K562 (cell line): ENCODE measurements at regions not wholly inside any gene's neighbourhood (a gene's known extent, or its start where the extent isn't known, plus 50 kb on each side); places are given as distances from the start of the nearest gene placed in this dataset.

Experiments used
- ATAC-seq: fragments of 200-7000 bp; cut with Tn5 transposase; 3 replicates; pipeline ENCODE4 v1.9.1; 2020; ENCODE audit warnings: moderate library complexity
- BruUV-seq: library from RNA; stranded (reverse); fragments of 400-500 nt; replicated peaks from 2 replicates; lab custom pipeline; 2021; lab: Mats Ljungman, UMichigan
- CTCF ChIA-PET: fragments of 300-600 bp; formaldehyde crosslinking; extraction: SDS; loops from one replicate; lab custom pipeline; 2021; ENCODE audit warnings: low intra/inter-chr PET ratio; lab: Yijun Ruan, JAX
- POLR2A ChIA-PET: fragments of 300-600, 350-650 bp; sonication (Branson Sonifier 250); formaldehyde crosslinking; extraction: SDS; loops from one replicate; lab custom pipeline; 2021; ENCODE audit warnings: antibody characterized with exemption, inconsistent platforms; lab: Yijun Ruan, JAX
- DNase-seq, 4 experiments: peaks; one replicate each; pipeline versions ENCODE4 v3.0.0 to v3.0.0-alpha.2; 2011 to 2018; ENCODE audit warnings: low spot score in 3 of 4, mixed read lengths in 3 of 4; ENCODE audit errors: extremely low read depth in 1 of 4
- FAIRE-seq: peaks from 2 replicates; lab custom pipeline; 2011; peaks lifted over from hg19 to GRCh38; lab: Jason Lieb, UNC
- H2AFZ ChIP-seq: 2 replicates; pipeline ENCODE4 v1.6.0; 2011; ENCODE audit warnings: low read depth, low read length, control low read depth, inconsistent platforms
- H3K27ac ChIP-seq: fragments of 200-600 bp; 3 replicates; pipeline ENCODE4 v1.8.0; 2011; ENCODE audit warnings: low read depth, mild to moderate bottlenecking, control low read depth, inconsistent platforms, low read length, moderate library complexity, mixed read lengths; ENCODE audit errors: extremely low read depth
- H3K27me3 ChIP-seq, 2 experiments: fragments of 300-600 bp in 1 of 2; 2 replicates in 1 of 2; 3 replicates in 1 of 2; pipeline versions ENCODE4 v1.6.0 to v1.8.0; 2011; ENCODE audit warnings: inconsistent platforms in 2 of 2, low read length in 2 of 2, mild to moderate bottlenecking in 1 of 2, mixed read lengths in 1 of 2, moderate library complexity in 1 of 2; ENCODE audit not compliant: control insufficient read depth in 2 of 2, insufficient read depth in 2 of 2
- H3K36me3 ChIP-seq: fragments of 300-600 bp; 3 replicates; pipeline ENCODE4 v1.8.0; 2011; ENCODE audit warnings: mild to moderate bottlenecking, low read length, inconsistent platforms; ENCODE audit not compliant: control insufficient read depth, insufficient read depth
- H3K4me1 ChIP-seq, 2 experiments: fragments of 200-600 bp in 1 of 2; replicated peaks in 1 of 2; 2 replicates in 1 of 2; 3 replicates in 1 of 2; pipeline versions ENCODE4 v1.5.1 to v1.8.0; 2011; ENCODE audit warnings: inconsistent platforms in 2 of 2, low read length in 2 of 2, mild to moderate bottlenecking in 1 of 2, mixed read lengths in 1 of 2, moderate library complexity in 1 of 2; ENCODE audit not compliant: control insufficient read depth in 2 of 2, insufficient read depth in 2 of 2
- H3K4me2 ChIP-seq: 2 replicates; pipeline ENCODE4 v1.6.1; 2011; ENCODE audit warnings: low read length, control low read depth, inconsistent platforms, mixed read lengths; ENCODE audit not compliant: insufficient read depth
- H3K4me3 ChIP-seq: fragments of 200-600 bp; sonication (generic), shearing (Covaris generic); 2 replicates; pipeline ENCODE4 v1.5.1; 2016; ENCODE audit warnings: control low read depth, inconsistent platforms
- H3K79me2 ChIP-seq: fragments of 200-600 bp; 3 replicates; pipeline ENCODE4 v1.8.0; 2011; ENCODE audit warnings: low read length, inconsistent platforms; ENCODE audit not compliant: control insufficient read depth, insufficient read depth
- H3K9ac ChIP-seq, 2 experiments: 2 replicates each; pipeline versions ENCODE4 v1.6.0 to v1.6.1; 2011; ENCODE audit warnings: low read depth in 2 of 2, low read length in 2 of 2, control low read depth in 1 of 2, inconsistent platforms in 1 of 2, mild to moderate bottlenecking in 1 of 2, mixed read lengths in 1 of 2; ENCODE audit not compliant: insufficient read depth in 1 of 2
- H3K9me1 ChIP-seq: one replicate; pipeline ENCODE4 v1.6.0; 2011; ENCODE audit warnings: inconsistent platforms, mild to moderate bottlenecking, low read length, moderate library complexity; ENCODE audit not compliant: control insufficient read depth, insufficient read depth
- H3K9me3 ChIP-seq: replicated peaks from 2 replicates; pipeline ENCODE4 v1.5.1; 2011; ENCODE audit warnings: low read depth, low read length, inconsistent platforms; ENCODE audit not compliant: control insufficient read depth, insufficient read depth
- H4K20me1 ChIP-seq: replicated peaks from 2 replicates; pipeline ENCODE4 v1.6.1; 2011; ENCODE audit warnings: low read length, inconsistent platforms, mixed read lengths; ENCODE audit not compliant: control insufficient read depth, insufficient read depth
- TEAD4 ChIP-seq, 2 experiments: sonication (generic) in 1 of 2; formaldehyde crosslinking in 1 of 2; IDR thresholded peaks; 2 replicates each; pipeline versions ENCODE4 v1.6.1 to v1.8.0; 2012 to 2022; ENCODE audit warnings: borderline replicate concordance in 1 of 2, inconsistent platforms in 1 of 2, low read length in 1 of 2, mild to moderate bottlenecking in 1 of 2, missing genetic modification reagents in 1 of 2
- ZNF707 ChIP-seq: fragments of 250-450 bp; sonication (Bioruptor Pico); conservative IDR thresholded peaks from 2 replicates; pipeline ENCODE4 v1.8.0; 2022; ENCODE audit warnings: inconsistent platforms, mild to moderate bottlenecking, moderate library complexity
- WGBS: fragments of 100-300 bp; shearing (Covaris generic); methylation state at CpG from one replicate; pipeline ENCODE4 v1.1.6; 2016; ENCODE audit warnings: low coverage, mixed read lengths; ENCODE audit not compliant: insufficient coverage; ENCODE audit errors: missing lambda C conversion rate; 5-methylcytosine and 5-hydroxymethylcytosine counted together
- in situ Hi-C: fragments of 300-500 bp; cut with MboI; formaldehyde crosslinking; loops from 4 replicates; pipeline ENCODE4 v1.15.0; 2018; ENCODE audit warnings: inconsistent platforms, mixed read lengths
- intact Hi-C: fragments of 100-400 bp; cut with micrococcal nuclease; formaldehyde crosslinking; loops from 2 replicates; pipeline ENCODE4 v1.14.2; 2022
- TF ChIP-seq, protein P1 (sequence below), 2 experiments: fragments of 450-650 bp in 1 of 2; sonication (generic) in 1 of 2; formaldehyde crosslinking in 1 of 2; IDR thresholded peaks; 2 replicates each; pipeline versions ENCODE4 v1.7.1 to v1.9.0; 2016 to 2022; ENCODE audit warnings: inconsistent platforms in 1 of 2, mild to moderate bottlenecking in 1 of 2, missing genetic modification reagents in 1 of 2

- peaks cover 4% of the 10 kb centered on the region for H3K9me1 ChIP-seq
- peak overlapping the region; percentile 58 for H2AFZ ChIP-seq
- 17% methylated on average over 10 of the region's 10 CpGs for WGBS
- intact Hi-C loops = no loop called here
- peak overlapping the region in 1 of 2 experiments; percentile 37; a peak in 1 of 4 replicates for H3K9ac ChIP-seq
- no peak overlapping the region for H3K4me2 ChIP-seq
- BruUV-seq = no TSS peak
- H3K36me3 ChIP-seq = no peaks in the 10 kb centered on the region
- TF ChIP-seq, protein P1, sequence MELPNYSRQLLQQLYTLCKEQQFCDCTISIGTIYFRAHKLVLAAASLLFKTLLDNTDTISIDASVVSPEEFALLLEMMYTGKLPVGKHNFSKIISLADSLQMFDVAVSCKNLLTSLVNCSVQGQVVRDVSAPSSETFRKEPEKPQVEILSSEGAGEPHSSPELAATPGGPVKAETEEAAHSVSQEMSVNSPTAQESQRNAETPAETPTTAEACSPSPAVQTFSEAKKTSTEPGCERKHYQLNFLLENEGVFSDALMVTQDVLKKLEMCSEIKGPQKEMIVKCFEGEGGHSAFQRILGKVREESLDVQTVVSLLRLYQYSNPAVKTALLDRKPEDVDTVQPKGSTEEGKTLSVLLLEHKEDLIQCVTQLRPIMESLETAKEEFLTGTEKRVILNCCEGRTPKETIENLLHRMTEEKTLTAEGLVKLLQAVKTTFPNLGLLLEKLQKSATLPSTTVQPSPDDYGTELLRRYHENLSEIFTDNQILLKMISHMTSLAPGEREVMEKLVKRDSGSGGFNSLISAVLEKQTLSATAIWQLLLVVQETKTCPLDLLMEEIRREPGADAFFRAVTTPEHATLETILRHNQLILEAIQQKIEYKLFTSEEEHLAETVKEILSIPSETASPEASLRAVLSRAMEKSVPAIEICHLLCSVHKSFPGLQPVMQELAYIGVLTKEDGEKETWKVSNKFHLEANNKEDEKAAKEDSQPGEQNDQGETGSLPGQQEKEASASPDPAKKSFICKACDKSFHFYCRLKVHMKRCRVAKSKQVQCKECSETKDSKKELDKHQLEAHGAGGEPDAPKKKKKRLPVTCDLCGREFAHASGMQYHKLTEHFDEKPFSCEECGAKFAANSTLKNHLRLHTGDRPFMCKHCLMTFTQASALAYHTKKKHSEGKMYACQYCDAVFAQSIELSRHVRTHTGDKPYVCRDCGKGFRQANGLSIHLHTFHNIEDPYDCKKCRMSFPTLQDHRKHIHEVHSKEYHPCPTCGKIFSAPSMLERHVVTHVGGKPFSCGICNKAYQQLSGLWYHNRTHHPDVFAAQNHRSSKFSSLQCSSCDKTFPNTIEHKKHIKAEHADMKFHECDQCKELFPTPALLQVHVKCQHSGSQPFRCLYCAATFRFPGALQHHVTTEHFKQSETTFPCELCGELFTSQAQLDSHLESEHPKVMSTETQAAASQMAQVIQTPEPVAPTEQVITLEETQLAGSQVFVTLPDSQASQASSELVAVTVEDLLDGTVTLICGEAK (IDR thresholded peaks at IDR 0.05) = peak; percentile 98
- TF ChIP-seq, protein P1 (CRISPR knock-in tag; IDR thresholded peaks at IDR 0.05) = peak; percentile 96
- 0 out of 2 replicates have a peak, but pooled peaks have one; percentile 21 for TF ChIP-seq TEAD4 (IDR thresholded peaks at IDR 0.05; ENCODE audit: low read length)
- no peak for TF ChIP-seq TEAD4 (CRISPR knock-in tag; IDR thresholded peaks at IDR 0.05; ENCODE audit: borderline replicate concordance)
- no peak for TF ChIP-seq ZNF707 (CRISPR knock-in tag)
- TF ChIP-seq, all 486 proteins: peak for 2
- FAIRE-seq = no peak
- H4K20me1 ChIP-seq = peaks cover 3% of the 10 kb centered on the region; the same call in 1 of the 2 replicates
- in situ Hi-C loops = no loop called here
- CTCF ChIA-PET = no interaction called here
- ATAC-seq = no peak
- DNase-seq = no peak
- H3K27me3 ChIP-seq = peaks cover 0 to 4% of the 10 kb centered on the region in 2 experiments; a peak in 1 of 5 replicates
- POLR2A ChIA-PET = no interaction called here
- no peak overlapping the region for H3K27ac ChIP-seq
- H3K4me1 ChIP-seq = peaks cover 6 to 21% of the 10 kb centered on the region in 2 experiments; a peak in 3 of 5 replicates
- H3K4me3 ChIP-seq = no peak overlapping the region
- H3K79me2 ChIP-seq = no peaks in the 10 kb centered on the region
- H3K9me3 ChIP-seq = no peaks in the 10 kb centered on the region
These were observed 62.7 kb upstream of the TAF1B start for GRCh38 chr2:9780368-9781130.
